Hematopoietic multipotent progenitor cell treated with erythropoietin and hydrocortisone succinate and interleukin-3 and kit ligand, for 4 days (in vitro differentiated cells): ENCODE measurements at regions not wholly inside any gene's neighbourhood (a gene's known extent, or its start where the extent isn't known, plus 50 kb on each side); places are given as distances from the start of the nearest gene placed in this dataset.
"Not testable (repeated sequence)": the region's sequence is repeated elsewhere in the genome, so short reads cannot be mapped to it uniquely, and the experiment has no call there.

Source experiments
- DNase-seq: peaks from one replicate; pipeline ENCODE4 v3.0.0-alpha.2; 2015

GRCh38 chrX:22536746-22537304 lies 264.1 kb downstream of the CBLL2 start:
- no peak for DNase-seq

GRCh38 chrX:22538580-22538979 lies 265.9 kb downstream of the CBLL2 start:
- DNase-seq, result no peak

DNA sequence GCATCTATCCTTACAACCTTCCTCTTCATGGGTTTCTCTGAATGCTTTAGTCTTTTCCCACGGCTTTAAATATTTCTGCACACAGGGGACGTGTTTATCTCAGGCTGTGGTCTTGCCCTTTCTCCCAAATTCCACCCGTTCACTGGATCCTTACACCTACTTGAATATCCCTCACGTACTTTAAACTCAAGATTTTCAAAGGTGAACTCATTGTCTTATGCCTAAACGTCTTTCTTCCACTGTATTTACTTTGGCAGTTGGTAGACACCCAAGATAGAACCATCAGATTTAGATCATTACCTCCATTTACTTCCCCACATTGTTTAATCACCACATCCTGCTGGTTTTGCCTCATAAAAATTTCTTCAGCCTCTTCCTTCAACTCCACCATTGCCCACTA lies 269.2 kb downstream of the CBLL2 start:
- DNase-seq, result no peak

DNA sequence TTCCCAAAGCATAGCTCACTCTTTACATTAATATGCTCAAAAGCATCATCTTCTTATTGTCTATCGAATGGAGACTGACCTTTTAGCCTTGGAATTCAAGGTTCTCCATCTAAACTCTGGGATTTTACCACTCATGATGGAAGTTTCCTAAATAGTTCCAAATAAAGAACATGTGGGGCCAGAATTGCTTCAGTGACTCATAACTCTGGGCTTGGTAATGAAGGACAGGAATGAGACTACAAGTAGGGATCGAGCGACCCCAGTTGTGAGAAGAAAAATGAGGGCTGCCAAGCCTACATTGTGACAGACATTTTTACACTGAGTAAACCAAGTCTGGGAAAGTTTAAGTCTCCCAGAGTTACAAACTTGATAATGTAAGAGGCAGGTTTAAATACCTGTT lies 269.9 kb downstream of the CBLL2 start:
- DNase-seq, result no peak

DNA sequence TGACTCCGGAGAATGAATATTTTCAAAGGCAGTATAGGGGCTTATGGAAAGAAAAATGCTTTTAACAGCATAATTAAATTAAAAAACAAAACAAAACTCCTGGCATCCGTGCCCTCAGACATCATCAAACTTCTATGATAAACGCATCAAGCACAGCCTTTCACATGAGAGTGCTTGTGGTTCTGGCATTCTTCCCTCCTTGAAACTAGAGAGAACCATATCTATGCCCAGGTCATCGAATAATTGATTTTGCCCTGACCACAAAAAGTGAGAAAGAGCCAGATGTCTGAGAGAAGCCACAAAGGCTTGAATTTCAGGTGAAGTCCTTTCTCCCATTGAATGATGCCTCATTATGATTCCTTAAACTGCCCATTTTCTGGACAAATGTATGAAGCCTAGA lies 286.8 kb downstream of the CBLL2 start:
- no peak for DNase-seq

GRCh38 chrX:22575161-22575845 lies 302.6 kb downstream of the CBLL2 start:
- DNase-seq, result no peak

GRCh38 chrX:22577181-22577580 lies 304.5 kb downstream of the CBLL2 start:
- no peak for DNase-seq

- no peak for DNase-seq
Observed at GRCh38 chrX:22585831-22586230, 313.1 kb downstream of the CBLL2 start.

DNA sequence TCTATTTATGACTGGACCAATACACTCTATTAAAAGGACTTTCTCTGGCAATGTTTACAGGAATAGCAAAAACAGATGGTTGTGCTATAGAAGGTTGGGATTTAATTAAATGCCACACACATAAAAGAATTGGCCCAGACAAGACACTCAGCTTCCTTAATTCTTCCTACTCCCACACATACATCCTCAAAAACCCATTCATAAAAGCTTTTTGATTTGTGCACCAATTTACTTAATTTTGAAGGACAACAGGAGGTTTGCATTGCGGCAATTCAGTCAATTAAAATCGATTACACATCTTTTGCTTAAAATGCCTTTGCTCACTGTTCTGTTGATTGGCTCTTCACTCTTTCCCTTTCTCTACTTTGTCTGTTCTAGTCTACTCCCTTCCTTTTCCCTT lies 317.1 kb downstream of the CBLL2 start:
- no peak for DNase-seq

DNA sequence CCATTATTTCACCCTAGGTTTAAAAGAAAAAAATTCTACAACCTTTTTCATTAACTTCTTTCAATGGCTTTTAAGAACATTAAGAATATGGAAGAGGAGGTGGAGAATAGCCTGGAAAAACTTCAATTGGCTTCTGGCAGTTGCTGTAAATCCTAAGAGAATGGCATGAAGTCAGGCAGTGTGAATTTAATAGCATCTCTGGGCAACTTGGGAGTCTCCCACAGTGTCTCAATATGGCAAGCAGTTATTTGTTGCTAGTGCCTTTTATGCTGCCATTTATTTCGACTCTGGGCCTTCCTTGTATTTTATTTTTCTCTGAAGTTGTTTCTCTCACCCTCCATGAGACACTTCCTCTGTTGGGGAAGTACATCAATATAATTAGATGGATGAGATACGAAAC lies 322.1 kb downstream of the CBLL2 start:
- DNase-seq, result no peak

DNA sequence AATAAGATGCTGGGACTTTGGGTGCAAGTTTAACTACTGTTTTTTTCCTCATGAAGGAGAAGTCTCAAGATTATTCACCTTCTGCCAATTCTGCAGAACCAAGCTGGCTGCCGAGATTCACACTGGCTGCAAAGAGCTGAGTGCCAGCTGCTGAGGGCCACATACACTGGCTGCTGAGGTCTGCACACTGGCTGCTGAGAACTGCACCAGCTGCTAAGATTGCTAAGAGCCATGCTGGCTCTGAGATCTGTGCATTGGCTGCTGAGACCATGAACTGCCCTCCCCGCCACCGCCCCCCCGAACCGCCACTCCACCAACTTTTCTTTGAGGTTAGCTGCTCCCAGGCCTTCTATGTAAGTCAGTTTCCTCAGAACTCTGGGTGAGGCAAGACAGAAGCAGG lies 330.3 kb downstream of the CBLL2 start:
- no peak for DNase-seq

GRCh38 chrX:22609452-22609851 lies 336.7 kb downstream of the CBLL2 start:
- not testable (repeated sequence) for DNase-seq

DNA sequence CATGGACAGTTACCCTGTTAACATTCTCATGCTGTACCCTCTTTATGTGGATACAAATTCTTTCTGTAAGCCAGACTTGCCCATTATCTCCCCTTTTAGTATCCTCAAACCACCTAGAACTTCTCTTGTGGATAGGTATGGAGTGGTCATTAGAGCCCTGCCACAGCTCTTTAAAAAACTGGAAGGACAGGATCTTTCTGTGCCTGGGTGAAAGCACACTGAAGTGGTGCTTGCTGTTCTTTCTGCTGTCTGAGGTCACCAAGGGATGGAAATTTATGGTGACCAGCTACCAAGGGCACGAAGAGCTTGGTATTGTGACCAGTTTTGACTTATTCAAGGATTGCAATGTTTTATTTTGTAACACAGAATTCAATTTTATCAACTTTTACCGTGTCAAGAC lies 344.2 kb downstream of the CBLL2 start:
- DNase-seq, result no peak

DNA sequence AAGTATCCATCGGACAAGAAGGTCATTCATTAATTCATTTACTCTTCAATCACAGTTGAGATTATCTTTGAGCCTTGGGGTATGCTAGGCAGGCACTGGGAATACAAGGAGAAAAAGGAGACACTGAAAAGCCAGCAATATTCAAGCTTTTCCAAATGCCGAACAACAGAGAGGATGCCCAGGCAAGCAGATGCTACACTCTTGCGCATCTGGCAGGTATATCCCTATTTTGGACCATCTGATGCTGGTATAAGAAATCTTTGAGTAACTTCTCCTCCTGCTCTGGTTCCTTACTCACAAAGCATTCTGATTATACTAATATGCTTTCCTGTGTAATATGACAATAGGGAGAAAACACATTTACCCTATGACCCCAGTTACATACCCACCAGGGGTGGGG lies 354.9 kb downstream of the CBLL2 start:
- DNase-seq, result no peak

- no peak for DNase-seq
Observed at GRCh38 chrX:22628275-22628674, 355.6 kb downstream of the CBLL2 start.

- DNase-seq, result no peak
Observed at GRCh38 chrX:22629105-22629725, 356.5 kb downstream of the CBLL2 start.

DNA sequence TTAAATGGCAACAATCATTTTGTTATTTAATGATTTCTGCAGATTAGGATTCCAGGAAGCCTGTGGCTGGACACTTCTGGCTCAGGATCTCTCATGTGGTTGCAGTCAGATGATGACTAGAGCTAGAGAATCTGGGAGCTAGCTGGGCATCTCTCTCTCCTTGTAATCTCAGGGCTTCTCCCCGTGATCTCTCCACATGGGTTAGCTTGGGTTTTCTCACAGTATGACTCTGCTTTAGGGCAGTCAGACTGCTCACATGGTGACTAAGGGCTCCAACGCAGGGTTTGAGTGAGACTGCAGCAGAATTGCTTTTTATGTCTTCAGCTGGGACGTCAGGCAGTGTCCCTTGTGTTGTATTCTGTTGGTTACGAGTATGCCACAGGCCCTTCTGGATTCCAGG lies 361.4 kb downstream of the CBLL2 start:
- no peak for DNase-seq

GRCh38 chrX:22634751-22635150 lies 362.0 kb downstream of the CBLL2 start:
- DNase-seq, result no peak

- no peak for DNase-seq
Observed at GRCh38 chrX:22648281-22648680, 351.5 kb upstream of the DDX53 start.

GRCh38 chrX:22650691-22651090 lies 349.1 kb upstream of the DDX53 start:
- DNase-seq, result no peak

DNA sequence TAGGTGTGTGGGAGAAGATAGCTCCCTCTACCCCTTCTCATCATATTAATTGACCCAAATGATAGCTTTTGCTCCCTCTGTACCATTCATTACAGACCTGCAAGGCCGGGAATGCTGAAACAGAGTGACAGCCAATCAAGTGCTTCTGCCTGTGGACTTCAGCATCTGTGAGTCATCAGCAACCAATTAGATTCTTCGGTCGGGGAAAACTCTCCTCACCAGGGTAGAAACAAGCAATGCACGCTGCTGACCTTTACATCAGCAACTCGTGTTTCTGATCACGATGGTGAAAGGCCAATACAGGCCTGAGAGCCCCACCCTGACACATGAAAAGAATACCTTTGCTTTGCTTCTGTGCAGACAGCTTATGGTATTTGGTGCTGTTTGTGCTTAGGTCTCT lies 347.2 kb upstream of the DDX53 start:
- DNase-seq, result no peak

- DNase-seq, result no peak
Observed at GRCh38 chrX:22660756-22661155, 339.0 kb upstream of the DDX53 start.

DNA sequence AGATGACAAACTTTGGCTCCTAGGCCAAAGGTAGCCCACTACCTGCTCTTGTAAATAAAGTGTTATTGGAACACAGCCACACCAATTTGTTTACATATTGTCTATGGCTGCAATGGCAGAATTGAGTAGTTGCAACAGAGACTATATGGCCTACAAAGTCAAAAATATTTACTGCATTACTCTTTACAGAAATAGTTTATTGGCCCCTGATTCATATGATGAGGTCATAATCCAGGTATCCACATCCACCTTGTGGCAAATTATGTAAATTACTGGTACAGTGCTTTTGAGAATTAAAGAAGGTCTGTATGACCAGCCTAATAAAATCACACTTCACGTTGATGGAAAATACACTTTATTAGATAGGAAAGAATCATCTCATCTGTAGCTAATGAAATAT lies 337.0 kb upstream of the DDX53 start:
- no peak for DNase-seq

GRCh38 chrX:22664826-22665225 lies 334.9 kb upstream of the DDX53 start:
- no peak for DNase-seq

GRCh38 chrX:22665818-22666217 lies 333.9 kb upstream of the DDX53 start:
- DNase-seq, result no peak
